IPS-20b (cell line): ENCODE measurements at regions not wholly inside any gene's neighbourhood (a gene's known extent, or its start where the extent isn't known, plus 50 kb on each side); places are given as distances from the start of the nearest gene placed in this dataset.

Experiments used
- H3K27ac ChIP-seq: one replicate; pipeline ENCODE4 v1.5.1; 2013; ENCODE audit warnings: low read length
- H3K27me3 ChIP-seq: 2 replicates; pipeline ENCODE4 v1.6.1; 2013; ENCODE audit warnings: mild to moderate bottlenecking, low read length, inconsistent platforms; ENCODE audit not compliant: insufficient read depth
- H3K36me3 ChIP-seq: 2 replicates; pipeline ENCODE4 v1.6.1; 2013; ENCODE audit warnings: low read depth, mild to moderate bottlenecking, inconsistent platforms, low read length, moderate library complexity; ENCODE audit not compliant: insufficient read depth
- H3K4me1 ChIP-seq: 2 replicates; pipeline ENCODE4 v1.6.1; 2013; ENCODE audit warnings: mild to moderate bottlenecking, control low read depth, inconsistent platforms, low read length, moderate library complexity; ENCODE audit not compliant: insufficient read depth
- H3K4me3 ChIP-seq: 2 replicates; pipeline ENCODE4 v1.5.1; 2013; ENCODE audit warnings: mild to moderate bottlenecking, low read length, inconsistent platforms
- H3K9ac ChIP-seq: 2 replicates; pipeline ENCODE4 v1.6.1; 2013; ENCODE audit warnings: low read depth, mild to moderate bottlenecking, inconsistent platforms, low read length, moderate library complexity
- H3K9me3 ChIP-seq: 2 replicates; pipeline ENCODE4 v1.6.1; 2013; ENCODE audit warnings: mild to moderate bottlenecking, low read depth, low read length, inconsistent platforms; ENCODE audit not compliant: insufficient read depth

DNA sequence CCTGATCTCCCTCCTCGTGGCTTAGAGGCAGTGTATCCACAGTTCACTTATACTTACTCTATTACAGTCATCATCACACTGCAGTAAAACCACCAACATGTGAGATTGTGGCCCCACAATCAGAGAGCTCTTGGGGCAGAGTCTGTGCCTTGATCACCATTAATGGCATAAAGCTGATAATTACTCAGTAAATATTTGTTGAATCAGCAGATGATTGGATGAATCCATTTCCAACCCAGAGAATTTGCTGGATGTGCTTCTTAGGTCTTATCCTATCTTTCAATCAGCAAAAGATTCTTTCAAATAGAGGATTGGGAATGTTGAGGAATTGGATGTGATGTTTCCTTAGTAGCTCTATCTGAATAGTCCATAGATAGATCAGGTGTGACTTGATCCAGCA lies 88.8 kb upstream of the PITX1 start:
- Histone ChIP-seq H3K27me3 (peaks cover 8% of the 10 kb centered on the region; the same call in 1 of the 2 replicates), H3K4me3 (no peak overlapping the region), H3K4me1 (no peaks in the 10 kb centered on the region), H3K9ac (no peak overlapping the region), H3K36me3 (no peaks in the 10 kb centered on the region), H3K9me3 (no peaks in the 10 kb centered on the region), H3K27ac (no peak overlapping the region)

DNA sequence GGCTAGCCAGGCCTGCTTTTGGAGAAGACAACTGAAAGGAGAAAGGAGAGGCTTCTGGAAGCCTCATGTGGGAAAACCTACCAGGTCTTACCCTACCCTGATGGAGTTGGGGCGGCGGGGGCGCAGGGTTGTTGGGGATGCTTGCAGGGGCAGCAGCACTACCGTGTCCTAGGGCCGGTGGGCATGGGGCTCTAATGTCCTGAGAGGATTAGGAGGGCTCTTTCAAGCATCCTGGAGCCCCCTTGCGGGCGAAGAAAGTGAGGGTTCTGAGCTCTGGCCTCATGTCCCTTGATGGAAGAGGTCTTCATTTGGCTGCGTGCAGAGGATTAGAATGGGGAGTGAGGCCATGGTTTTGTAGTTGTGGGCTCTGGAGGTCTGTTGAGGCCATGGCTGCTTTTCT lies 86.9 kb upstream of the PITX1 start:
- Histone ChIP-seq H3K9me3 (no peaks in the 10 kb centered on the region), H3K36me3 (no peaks in the 10 kb centered on the region), H3K9ac (no peak overlapping the region), H3K27ac (no peak overlapping the region), H3K27me3 (peaks cover 8% of the 10 kb centered on the region; the same call in 1 of the 2 replicates), H3K4me1 (no peaks in the 10 kb centered on the region), H3K4me3 (no peak overlapping the region)

DNA sequence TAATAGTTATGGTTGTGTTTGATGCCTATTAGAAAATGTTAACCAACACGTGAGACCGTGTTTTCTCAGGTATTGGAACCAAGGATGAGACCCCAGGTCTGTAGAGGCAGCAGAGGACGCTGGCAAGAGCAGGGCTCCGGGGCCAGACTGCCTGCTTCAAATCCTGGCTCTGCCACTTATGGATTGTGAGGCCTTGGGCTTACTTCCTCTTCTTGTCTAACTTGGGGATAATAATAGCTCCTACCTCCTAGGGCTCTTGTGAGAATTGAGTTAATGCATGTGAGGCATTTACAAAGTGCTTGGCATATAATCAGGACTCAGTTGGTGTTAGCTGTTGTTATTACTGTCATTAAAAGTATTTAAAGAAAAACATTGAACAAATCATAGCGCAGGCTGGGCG lies 85.5 kb upstream of the PITX1 start:
- H3K36me3 ChIP-seq, result no peaks in the 10 kb centered on the region
- H3K4me1 ChIP-seq, result no peaks in the 10 kb centered on the region
- no peak overlapping the region for H3K9ac ChIP-seq

DNA sequence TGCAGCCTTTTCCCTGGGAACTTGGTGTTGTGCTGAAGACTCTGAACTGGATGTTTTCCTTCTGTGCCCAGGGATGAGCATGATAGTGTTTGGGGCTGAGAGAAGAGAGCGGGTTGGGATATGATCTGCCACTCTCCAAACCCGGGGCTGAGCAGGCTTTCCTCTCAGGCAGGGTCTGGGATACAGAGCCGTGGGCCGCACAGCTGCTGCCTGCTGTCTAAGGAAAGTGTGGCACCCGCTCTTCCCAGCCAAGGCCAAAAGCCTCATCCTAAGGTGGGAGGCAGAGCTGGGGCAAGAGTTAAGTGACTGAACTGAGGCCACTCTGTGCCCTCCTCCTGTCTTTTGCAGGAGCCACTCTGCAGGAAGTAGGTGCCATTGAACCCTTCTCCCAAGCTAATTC lies 83.6 kb upstream of the PITX1 start:
- H3K9me3 ChIP-seq, result no peaks in the 10 kb centered on the region
- H3K36me3 ChIP-seq, result no peaks in the 10 kb centered on the region
- H3K9ac ChIP-seq, result no peak overlapping the region
- H3K4me1 ChIP-seq, result no peaks in the 10 kb centered on the region
- no peak overlapping the region for H3K27ac ChIP-seq
- H3K27me3 ChIP-seq, result peaks cover 7% of the 10 kb centered on the region; the same call in 1 of the 2 replicates
- H3K4me3 ChIP-seq, result no peak overlapping the region

More for the DNA sequence above, 85.5 kb upstream of the PITX1 start:
- Histone ChIP-seq H3K9me3 (no peaks in the 10 kb centered on the region), H3K4me3 (no peak overlapping the region), H3K27me3 (peaks cover 8% of the 10 kb centered on the region; the same call in 1 of the 2 replicates), H3K27ac (no peak overlapping the region)

DNA sequence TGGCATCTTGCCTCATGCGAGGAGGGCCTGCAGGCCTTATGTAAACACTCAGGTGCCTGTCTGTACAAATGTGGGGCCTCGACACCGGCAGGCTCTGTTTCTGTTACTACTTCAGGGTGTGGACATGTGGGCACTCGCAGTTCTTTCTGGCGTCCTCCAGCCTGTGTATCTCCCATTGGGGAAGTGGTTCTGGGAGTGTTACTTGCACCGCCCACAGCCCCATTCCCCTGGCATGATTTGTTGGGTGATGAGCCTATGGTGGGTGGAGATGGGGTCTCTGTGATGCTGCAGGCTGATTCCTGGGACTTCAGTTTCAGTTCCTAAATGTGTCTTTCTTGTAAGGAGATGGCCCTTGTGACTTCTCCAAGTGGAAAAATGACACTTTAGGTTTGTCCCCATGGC lies 82.1 kb upstream of the PITX1 start:
- Histone ChIP-seq H3K4me3 (no peak overlapping the region), H3K36me3 (no peaks in the 10 kb centered on the region), H3K9ac (no peak overlapping the region), H3K4me1 (no peaks in the 10 kb centered on the region), H3K9me3 (no peaks in the 10 kb centered on the region), H3K27ac (no peak overlapping the region), H3K27me3 (no peaks in the 10 kb centered on the region; the same call in 1 of the 2 replicates)

DNA sequence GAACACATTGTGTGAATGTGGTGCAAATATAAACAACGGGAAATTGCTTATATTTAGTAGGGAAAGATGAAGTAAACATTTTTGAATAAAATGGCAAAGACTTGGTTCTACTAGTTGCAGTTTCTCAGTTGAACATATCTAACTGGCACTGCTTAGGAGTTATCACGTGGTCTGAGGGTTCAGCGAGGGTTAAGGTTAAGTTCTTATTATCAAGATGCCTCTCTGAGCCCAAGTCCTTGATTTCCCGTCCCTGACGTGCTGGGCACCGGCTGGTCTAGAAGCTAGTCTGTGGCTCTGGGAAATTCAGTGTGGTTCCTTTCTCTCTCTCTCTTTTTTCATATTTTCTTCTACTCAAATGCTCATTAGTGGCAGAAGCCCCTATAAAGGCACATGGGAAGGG lies 81.6 kb upstream of the PITX1 start:
- H3K4me3 ChIP-seq, result no peak overlapping the region
- H3K4me1 ChIP-seq, result no peaks in the 10 kb centered on the region
- no peaks in the 10 kb centered on the region for H3K9me3 ChIP-seq
- no peaks in the 10 kb centered on the region; the same call in 1 of the 2 replicates for H3K27me3 ChIP-seq
- H3K27ac ChIP-seq, result no peak overlapping the region
- no peaks in the 10 kb centered on the region for H3K36me3 ChIP-seq
- H3K9ac ChIP-seq, result no peak overlapping the region

DNA sequence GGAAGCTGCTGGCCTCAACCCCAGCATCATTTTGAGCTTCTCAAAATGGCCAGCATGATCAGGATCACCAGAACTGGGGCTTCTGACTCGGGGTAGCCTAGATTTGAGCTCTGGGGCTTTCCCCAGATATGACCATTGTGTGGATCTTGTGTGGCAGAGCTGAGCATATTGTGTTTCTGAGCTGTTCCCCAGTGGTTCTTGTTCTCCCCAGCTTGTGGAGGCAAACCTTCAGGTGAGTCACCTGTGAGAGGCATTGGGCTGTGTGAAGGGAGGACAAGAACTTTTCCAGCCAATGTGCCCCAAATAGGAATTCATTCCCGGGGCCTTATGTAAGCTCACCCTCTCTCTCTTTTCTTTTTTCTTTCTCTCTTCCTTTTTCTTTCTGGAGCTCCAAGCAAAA lies 80.7 kb upstream of the PITX1 start:
- Histone ChIP-seq H3K27ac (no peak overlapping the region), H3K9ac (no peak overlapping the region), H3K36me3 (no peaks in the 10 kb centered on the region), H3K27me3 (no peaks in the 10 kb centered on the region; the same call in 1 of the 2 replicates), H3K4me3 (no peak overlapping the region), H3K4me1 (no peaks in the 10 kb centered on the region), H3K9me3 (no peaks in the 10 kb centered on the region)

DNA sequence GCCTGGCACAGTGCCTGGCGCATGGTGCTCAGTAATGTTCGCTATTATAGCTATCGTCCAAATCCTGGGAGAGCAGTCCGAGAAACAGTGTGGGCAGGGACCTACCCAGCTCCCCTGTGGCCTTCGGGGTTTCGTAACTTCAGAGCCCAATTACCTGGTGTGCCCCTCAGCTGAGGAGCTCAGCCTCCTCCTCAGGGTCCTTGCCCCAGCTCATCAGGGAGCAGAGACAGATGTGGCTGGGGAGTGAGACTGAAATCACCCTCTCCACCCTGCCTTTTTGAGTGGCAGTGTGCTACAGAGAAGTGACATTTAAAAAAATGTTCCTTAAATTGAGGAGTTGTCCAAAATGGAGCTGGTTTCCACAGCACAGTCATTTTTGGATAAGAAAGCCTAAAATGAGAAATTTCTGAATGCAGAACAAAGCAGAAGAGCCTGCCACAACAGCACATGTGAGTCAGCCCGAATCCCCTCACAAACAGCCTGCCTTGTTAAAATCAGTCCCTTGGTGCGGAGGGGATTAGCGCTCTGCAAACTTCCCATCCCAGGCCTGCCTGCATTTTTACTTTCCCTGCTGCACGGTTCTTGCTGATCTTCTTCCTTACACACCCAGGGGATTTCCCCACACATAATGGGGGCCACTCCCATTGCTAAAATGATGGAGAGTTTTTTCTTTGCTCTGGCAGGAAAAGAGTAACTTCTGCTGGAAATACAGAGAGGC lies 78.1 kb upstream of the PITX1 start:
- no peak overlapping the region for H3K9ac ChIP-seq
- no peak overlapping the region for H3K4me3 ChIP-seq
- no peaks in the 10 kb centered on the region for H3K4me1 ChIP-seq
- H3K27me3 ChIP-seq, result no peaks in the 10 kb centered on the region; the same call in 1 of the 2 replicates
- no peaks in the 10 kb centered on the region for H3K9me3 ChIP-seq
- H3K36me3 ChIP-seq, result no peaks in the 10 kb centered on the region
- no peak overlapping the region for H3K27ac ChIP-seq

DNA sequence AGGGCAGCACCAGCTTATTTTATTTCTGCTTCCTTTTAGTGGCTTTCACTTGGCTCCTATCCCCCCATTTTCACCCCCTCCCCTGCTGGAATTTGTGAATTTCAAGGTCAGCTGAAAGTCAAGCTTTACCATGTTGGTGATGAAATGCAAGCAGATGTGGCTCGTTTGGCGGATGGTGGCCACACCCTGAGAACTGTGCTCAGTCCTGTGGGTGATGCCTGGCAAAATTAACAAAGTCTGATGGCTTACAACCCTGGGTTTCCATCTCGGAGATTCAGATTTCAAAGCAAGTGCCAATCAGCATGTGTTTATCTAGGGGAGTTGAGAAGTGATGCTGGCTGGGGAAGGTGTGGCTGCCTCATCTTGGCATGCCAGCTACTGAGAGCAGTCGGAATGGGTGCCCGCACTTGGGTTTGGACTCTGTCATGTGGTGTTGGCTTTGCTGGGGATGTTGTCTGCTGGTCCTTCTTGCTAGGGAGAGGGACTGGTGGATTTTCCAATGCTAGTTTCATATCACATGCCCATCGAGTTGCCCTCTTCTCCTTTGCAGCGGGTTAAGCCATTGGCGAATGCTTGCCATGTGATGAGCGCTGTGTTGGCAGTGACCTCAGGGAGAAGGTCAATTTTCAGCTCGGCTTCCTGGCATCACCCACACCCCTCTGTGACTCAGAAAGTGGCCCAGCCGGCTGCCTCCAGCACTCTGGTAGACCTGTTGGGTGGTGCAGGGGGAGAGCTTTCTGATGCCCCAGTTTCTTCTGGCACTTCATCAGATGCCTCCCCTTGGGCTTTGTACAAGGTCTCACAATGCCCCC lies 77.0 kb upstream of the PITX1 start:
- H3K27ac ChIP-seq, result no peak overlapping the region
- H3K4me1 ChIP-seq, result no peaks in the 10 kb centered on the region
- H3K36me3 ChIP-seq, result no peaks in the 10 kb centered on the region
- no peaks in the 10 kb centered on the region for H3K9me3 ChIP-seq
- H3K27me3 ChIP-seq, result no peaks in the 10 kb centered on the region; the same call in 1 of the 2 replicates
- no peak overlapping the region for H3K9ac ChIP-seq
- H3K4me3 ChIP-seq, result no peak overlapping the region

DNA sequence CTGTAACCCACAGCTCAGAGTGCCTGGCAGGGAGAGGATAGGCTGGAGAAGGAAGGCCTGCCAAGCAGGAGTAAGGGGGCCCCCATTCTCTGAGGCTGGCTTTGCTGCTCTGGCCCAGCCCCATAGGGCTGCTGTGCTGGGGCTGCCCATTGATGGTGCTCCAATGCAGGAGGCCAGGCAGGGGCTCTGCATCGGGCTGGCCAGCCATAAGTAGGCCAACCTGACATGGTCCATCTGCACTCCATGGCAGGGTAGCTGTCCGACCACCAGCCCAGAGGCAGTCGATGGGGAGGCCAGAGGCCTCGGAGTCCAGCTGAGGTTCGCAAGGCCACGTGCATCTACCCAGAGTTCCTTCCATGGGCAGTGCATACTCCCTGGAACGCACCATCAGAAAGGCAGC lies 75.0 kb upstream of the PITX1 start:
- Histone ChIP-seq H3K36me3 (no peaks in the 10 kb centered on the region), H3K27ac (no peak overlapping the region), H3K27me3 (no peaks in the 10 kb centered on the region; the same call in 1 of the 2 replicates), H3K9ac (no peak overlapping the region), H3K4me3 (no peak overlapping the region), H3K9me3 (no peaks in the 10 kb centered on the region), H3K4me1 (no peaks in the 10 kb centered on the region)

DNA sequence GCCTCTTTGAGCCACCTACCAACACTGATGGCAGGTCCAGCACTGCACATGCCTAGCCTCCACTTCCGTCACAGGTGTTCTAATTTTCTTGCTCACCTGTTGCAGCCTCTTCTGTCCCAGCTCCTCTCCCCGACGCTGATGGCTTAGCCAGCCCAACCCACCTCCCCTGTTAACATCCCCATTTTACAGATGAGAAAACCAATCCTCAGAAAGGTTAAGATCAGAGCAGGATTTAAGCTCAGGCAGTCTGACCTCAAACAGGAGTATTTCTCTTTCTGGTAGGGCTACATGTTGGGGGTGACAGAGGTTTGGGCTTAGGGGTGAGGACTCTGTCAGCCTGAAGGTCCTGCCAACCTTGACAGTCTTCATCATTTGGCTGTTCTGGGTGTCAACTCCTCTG lies 74.5 kb upstream of the PITX1 start:
- H3K4me1 ChIP-seq, result no peaks in the 10 kb centered on the region
- no peaks in the 10 kb centered on the region; the same call in 1 of the 2 replicates for H3K27me3 ChIP-seq
- no peak overlapping the region for H3K4me3 ChIP-seq
- no peaks in the 10 kb centered on the region for H3K36me3 ChIP-seq
- H3K27ac ChIP-seq, result no peak overlapping the region
- no peaks in the 10 kb centered on the region for H3K9me3 ChIP-seq
- no peak overlapping the region for H3K9ac ChIP-seq

DNA sequence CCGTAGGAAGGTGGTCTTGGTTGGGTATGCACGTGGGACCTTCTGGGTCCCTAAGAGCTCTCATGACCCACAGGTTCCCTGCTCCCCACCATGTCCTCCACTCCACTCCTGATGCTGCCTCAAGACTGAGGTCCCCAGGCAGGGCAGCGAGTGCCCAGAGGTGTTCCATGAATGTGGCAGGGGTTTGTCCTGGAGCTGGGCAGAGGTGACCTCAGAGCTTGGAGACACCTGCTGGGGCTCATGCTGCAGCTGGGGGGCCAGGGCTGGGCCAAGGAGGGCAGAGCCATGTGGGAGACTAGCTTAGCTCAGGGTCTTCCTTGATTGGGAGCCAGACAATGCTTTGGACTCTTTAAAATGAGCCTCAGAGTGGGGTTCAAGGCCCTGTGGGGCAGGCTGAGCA lies 74.0 kb upstream of the PITX1 start:
- Histone ChIP-seq H3K4me1 (no peaks in the 10 kb centered on the region), H3K27ac (no peak overlapping the region), H3K4me3 (no peak overlapping the region), H3K27me3 (no peaks in the 10 kb centered on the region; the same call in 1 of the 2 replicates), H3K36me3 (no peaks in the 10 kb centered on the region), H3K9ac (no peak overlapping the region), H3K9me3 (no peaks in the 10 kb centered on the region)
